HG02642 (cell line): ENCODE measurements at regions not wholly inside any gene's neighbourhood (a gene's known extent, or its start where the extent isn't known, plus 50 kb on each side); places are given as distances from the start of the nearest gene placed in this dataset.

Experiments used
- ATAC-seq: cut with Tn5 transposase; IDR thresholded peaks from one replicate; pipeline ENCODE4 v1.9.1; 2021; ENCODE audit warnings: mild to moderate bottlenecking; ENCODE audit not compliant: unreplicated experiment, poor library complexity

DNA sequence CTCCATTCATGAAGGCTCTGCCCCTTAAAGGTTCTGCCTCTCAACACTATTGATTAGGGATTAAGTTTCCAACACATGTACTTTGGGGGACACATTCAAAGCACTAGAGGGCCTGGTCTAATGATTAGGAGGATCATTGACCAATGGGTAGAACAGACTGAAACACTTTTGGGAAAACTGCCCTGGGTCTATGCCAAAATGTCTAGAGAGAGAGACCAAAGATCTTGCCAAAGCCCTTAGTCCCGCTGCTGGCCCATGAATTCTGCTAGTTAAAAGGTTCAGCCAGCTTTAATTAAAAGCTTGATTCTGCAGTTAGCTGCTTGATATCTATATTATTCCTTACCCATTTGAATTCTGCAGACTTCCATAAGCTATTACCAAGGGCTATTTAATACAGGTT, 613.2 kb downstream of the SLC4A3 start:
- no peak for ATAC-seq

DNA sequence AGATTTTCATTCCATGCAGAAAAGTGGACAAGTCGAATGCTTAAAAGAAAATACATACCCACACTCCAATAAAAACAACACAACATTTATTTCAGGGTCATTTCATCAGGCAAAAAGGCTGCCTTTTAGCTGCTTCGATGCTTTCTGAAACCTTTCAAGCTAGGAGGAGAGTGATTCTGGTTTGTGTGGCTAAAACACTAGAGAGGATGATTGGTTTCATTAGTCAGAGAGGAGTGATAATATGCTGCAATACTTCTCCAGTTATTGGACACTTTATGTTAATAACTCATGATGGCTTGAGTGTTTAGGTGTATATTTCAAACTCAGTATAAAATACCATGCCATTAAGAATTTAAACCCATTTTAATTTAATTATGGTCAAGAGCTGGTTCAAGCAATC, 614.0 kb downstream of the SLC4A3 start:
- ATAC-seq = no peak

DNA sequence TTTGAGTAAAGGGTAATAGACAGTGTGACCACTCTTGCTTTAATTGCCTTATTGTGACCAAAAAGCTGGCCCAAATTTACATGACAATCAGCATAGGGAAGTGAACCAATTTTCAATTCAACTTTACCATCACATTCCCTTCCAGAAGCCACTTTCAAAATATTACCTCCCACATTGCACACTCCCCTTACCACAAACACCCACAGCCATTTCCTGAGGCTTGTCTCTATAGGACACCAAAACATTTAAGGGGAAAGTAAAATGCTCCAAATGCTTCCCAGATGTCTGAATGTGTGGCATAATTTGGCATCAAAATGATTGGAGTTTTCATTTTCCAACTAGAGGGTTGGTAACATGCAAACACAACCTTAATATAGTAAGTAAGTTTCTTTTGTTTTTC, 616.1 kb downstream of the SLC4A3 start:
- no peak for ATAC-seq

DNA sequence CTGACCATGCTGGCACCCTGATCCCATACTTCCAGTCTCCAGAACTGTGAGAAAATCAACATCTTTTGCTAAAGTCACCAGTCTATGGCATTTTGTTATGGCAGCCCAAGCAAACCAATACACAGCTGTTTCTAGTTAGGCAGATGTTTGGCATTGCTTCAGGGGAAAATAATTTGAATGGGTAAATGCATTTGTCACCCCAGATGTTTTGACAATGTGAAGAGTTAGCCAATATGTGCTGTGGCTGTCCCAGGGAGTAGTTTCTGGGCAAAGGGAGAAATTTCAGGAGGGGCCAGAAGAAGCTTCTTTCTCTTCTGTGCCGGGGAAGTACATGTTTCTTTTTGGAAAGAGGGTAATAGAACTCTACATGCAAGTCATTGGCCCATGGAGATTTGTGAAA, 619.0 kb downstream of the SLC4A3 start:
- ATAC-seq = no peak

DNA sequence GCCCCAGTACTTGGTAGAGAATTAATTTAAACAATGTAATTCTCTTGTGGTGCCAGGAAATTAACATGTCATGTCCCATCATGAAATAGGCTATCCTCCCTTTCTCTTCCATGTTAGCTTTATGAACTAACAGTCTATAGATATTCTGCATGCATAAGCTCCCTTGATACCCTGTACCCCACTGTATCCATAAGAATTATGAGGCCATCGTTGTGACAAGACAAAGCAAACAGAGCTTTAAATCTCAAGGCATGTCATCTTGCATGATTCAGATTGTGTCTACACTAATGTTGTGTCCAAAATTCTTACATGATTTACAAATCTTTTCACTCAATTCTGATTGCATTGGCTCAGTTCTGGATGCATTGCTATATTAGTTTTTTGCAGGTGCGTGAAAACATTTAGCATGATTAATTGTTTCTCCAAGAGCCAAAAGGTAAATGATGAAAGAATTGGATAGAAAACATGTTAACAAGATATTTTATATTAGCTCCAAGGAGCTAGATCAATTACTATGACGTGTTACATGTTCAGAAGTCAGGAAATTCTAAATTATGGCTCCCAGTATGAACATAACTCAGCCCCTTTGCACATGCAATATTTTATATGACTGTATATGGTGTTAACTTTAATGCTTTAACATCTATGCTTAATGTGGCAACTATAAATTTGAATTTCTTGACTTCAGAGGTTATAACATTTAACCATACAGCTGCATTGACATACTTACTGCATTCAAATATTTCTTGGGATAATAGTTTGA, 620.3 kb downstream of the SLC4A3 start:
- no peak for ATAC-seq

DNA sequence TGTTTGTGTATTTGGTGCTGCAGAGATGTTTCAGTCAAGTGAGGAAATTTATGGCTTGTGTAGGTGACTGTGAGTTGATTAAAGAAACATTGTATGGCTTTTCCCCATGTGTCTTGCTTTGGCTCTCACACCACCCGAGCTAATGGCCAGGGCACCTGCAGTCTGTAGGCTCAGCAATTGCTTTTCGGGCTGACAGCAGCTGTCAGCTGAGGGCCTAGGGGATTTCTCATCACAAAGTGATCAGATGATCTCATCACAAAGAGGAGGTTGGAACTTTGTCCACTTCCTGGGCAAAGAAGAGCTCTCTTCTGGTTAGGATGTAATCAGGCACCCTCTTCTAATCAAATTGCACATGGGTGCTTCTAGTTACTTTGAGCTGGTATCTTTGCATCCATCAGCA, 632.2 kb downstream of the SLC4A3 start:
- no peak for ATAC-seq

DNA sequence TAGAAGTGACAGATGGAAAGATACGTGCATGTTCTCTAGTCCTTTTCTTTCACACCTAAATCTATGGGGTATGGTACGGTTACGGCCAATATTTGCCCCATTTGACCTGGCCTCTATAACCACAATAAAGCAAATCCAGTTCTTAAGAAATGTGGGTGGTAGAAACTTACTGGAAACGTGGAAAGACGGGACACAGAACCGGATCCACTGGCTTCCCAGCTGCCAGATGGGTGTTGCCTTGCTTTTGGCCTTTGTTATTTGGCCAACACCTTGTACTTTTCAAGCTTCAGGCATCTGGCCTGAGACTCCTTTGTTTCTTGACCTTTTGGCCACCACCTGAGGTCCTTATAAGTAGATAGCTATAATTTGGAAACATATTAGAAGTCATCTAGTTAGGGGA, 635.9 kb downstream of the SLC4A3 start:
- no peak for ATAC-seq

DNA sequence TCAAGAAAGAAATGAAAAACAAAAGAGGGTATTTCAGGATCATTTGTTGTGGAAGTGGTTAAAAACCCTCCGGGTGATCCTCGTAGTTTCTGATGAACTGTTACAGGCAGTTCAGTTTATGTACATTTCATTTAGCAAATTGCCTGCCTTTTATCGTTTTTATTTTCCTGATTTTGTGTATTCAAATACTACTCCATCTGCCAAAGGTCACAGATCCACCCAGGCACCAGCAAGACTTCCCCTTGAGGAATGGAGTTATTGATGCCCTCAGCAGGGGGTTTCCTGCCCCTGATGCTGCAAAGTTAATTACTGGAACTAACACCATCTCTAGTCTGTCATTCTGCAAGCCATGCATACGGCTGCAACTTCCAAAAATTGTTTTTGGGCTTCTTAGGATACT, 641.9 kb downstream of the SLC4A3 start:
- no peak for ATAC-seq

DNA sequence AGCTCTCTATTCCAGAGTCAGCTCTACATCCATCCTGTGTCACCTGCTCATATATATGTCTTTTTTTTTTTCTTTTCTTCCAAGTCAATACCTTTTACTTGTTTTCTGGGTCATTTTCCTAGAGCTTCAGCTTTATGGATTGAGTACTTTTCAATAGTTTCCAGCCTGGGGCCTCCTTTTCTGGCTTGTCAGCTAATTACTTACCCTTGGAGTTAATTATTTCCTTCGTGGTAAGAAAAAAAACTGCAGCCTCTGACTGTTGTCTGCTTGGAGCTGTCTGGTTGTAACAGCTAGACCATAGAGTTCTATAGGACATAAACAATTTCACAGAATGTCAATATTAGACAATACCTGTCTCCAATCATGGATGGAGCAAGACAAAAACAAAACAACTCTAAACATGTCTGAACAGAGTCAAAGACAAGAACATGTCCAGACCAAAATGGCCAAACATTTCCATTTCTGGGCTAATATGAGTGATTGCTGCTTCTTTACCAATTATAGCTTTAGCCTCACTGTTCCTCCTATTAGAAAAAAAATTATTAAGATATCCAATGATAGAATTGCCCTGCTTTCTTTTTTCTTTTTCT, 643.1 kb downstream of the SLC4A3 start:
- no peak for ATAC-seq

DNA sequence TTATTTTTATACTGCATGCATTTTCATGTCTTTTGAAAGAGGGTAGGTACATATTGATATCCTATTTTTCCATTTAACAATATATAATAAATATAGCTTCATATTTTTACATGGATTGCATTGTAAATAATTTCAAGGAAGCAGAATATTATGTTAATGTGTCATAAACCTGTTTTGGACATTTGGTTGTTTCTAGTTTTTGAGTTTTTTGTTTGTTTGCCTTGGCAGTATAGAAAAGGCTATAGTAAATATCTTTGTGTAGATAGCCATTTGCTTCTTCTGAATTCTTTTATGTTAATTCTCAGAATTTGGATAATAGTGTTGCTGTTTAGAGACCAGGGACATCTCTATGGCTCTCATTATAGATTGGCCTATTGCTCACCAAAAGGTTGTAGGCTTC, 645.2 kb downstream of the SLC4A3 start:
- ATAC-seq = no peak

DNA sequence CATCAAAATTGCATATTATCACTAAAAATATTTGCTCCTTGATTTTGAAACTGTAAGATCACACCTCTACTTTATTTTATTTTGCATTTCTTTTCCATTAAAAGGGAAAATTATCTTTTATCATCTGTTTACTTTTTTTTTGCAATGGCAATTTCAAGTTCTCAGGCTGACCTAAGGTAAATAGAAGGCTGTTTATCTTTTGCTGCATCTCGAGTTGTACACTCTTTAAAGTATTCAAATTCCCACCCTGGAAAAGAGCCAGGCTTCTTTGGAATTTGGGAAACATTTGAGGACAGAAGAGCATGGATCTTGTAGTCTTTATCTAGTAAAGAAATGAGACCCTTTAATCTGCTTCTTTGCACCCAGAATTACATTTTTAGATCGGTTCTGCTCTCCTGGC, 645.7 kb downstream of the SLC4A3 start:
- no peak for ATAC-seq

DNA sequence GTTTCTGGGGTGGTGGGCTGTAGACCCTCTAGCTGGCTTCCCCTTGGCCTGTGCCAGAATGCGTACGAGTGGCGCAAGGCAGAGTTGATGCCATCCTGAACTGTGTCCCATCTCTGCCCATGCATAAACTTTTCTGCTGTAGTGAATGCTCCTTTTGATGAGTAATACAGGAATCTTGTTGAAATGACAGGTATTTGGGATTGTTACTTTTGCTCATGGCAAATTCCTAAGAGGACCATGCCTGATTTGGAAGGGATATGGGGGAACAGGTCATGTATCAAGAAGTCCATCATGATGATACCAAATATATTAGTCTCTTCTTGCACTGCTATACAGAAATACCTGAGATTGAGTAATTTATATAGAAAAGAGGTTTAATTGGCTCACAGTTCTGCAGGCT, 648.0 kb downstream of the SLC4A3 start:
- no peak for ATAC-seq

DNA sequence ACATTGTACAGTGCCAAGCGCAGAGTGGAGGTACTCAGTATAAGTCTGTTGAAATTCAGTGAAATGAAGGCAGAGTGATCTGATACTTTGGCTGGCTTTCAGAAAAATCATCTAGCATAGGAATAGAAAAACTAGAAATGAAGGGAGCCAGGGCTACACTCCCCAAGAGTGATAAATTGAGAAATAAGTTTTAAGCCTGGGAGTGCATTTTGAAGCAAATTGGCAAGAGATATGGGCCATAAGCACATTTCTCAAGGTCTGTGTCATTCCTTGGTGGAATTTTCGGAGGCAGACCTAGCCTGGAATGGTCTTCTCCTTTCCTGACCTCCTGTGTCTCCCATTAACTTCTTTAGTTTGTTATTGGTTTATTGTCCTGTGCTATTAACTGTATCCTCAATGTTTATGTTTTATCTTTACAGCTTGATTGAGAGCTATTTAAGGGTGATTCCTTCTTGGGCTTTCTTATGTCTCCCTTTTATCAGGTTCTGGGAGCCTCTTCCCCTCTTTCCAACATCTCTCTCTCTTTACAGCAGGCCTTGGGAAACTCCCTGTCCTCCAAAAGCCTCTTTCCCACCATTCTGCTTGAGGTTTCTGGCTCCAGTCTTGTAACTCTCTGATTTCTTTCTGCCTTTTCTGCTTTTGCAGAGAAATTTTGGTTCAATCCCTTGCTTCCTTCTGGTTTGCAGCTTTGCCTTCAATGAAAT, 649.5 kb downstream of the SLC4A3 start:
- no peak for ATAC-seq

DNA sequence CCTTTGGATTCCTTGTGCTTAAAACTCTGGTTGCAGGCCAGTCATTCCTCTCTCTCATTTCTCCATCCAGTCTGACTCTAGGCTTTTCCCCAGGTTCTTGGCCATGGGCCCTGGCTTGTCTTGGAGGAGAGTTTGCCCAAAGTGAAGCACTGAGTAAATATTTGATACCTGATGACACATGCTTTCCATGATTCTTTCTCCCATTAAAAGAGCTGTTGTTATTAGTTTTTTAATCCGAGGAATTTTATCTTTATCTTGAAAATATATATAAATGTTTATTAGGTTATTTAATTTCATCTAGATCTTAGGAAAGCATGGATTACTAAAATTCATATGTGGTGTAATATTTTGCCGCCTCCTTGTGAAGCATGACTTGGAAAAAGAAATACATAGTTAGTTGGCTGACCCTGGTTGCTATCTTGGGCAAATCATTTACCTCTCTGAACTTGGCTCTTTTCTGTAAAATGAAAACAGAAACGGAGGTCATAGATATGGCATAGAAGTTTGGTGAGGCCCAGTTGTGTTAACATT, 650.1 kb downstream of the SLC4A3 start:
- no peak for ATAC-seq

DNA sequence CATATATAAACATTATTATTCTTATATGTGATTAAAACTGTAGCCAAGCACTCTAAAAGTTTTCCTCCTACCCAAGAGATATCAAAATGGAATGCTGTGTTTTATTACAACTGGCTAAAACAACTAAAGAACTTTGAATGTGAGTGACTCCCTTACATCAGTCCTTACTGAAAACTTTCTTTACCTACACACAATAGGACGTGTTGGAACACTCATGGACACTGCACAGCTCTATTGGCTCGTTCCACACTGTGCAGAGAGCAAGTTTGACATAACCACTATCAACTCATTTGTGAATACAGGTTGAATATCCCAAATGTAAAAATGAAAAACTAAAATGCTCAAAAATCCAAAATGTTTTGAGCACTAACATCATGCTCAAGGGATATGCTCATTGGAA, 650.6 kb downstream of the SLC4A3 start:
- no peak for ATAC-seq

DNA sequence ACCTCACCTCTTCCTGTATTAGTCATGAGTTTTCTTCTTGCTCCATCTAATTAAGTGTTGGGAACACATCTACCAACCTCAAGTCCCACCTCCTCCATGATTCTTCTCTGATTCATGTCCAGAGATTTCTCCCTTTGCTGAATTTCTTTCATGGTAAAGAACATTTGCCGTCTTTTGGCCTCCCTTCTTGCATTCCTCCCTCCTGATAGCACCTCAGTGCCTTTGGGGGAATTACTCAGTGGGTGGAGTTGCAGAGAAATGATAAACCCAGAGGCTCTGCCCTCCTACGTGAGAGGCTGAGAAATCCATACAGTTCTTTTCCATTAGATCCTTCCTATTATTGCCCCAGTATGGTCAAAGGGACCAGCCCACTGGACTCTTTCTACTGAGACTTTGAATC, 651.9 kb downstream of the SLC4A3 start:
- ATAC-seq = no peak

DNA sequence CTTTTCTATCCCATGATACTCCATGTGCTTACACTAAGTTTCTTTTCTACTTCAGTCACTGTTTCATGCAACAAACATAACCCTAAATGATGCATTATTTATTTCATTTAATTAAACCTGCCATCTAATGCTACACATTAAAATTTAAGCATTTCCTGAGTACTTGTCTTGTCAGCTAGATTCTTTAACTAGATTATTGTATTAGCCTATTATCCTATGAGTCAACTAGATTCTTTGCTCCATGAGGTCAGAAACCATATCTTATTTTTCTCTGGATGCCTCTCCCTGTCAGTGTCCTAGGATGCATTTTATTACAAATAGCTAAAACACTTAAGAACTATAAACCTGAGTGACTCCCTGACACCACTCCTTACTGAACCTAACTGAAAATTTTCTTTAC, 652.4 kb downstream of the SLC4A3 start:
- no peak for ATAC-seq

DNA sequence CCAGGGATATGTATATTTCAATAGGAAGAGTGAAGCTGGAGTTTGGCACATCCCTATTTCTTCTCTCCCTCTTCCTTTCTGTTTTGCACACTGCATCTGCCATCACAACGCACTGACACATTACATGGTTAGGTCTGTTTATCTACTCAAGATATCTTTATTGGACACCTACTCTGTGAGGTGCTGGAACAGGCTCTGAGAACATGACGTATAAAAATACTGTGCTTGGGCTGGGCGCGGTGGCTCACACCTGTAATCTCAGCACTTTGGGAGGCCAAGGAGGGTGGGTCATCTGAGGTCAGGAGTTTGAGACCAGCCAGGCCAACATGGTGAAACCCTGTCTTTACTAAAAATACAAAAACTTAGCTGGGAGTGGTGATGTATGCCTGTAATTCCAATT, 653.3 kb downstream of the SLC4A3 start:
- no peak for ATAC-seq

DNA sequence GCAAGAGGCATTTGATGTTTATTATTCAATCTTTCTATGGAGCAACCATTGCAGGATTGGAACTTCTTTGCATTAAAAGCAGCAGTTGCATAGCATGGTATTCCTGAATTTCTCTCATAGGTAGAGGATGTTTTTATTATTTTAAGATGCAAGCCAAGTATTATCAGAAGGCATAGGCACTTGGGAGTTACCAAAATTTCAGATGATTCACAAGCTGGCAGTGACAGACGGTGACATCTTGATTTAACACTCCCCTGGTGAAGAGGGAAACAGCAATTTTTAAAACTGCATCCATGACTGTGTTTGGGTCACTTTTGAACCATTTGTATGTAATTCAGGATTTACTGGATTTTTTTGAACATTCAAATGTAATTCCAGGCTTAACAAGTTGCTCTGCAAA, 654.3 kb downstream of the SLC4A3 start:
- ATAC-seq = no peak

DNA sequence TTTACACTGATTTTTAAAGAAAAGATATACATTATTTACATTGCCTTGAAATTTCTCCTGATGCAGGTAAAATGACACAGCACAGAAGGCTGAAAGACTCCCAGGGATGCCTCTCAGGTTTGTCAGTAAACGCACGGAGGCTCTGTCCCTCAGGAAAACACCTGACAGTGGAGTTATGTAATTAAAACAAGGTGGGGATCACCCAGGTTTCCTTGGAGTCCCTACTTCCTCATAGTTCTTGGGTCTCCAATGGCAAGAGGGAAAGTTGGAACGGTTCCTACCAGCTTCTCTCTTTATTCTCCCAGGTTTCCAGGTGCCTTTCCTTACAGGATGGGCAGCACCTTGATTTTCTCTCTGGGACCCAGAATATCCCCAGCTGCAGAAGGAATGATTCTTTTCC, 654.8 kb downstream of the SLC4A3 start:
- ATAC-seq = no peak

DNA sequence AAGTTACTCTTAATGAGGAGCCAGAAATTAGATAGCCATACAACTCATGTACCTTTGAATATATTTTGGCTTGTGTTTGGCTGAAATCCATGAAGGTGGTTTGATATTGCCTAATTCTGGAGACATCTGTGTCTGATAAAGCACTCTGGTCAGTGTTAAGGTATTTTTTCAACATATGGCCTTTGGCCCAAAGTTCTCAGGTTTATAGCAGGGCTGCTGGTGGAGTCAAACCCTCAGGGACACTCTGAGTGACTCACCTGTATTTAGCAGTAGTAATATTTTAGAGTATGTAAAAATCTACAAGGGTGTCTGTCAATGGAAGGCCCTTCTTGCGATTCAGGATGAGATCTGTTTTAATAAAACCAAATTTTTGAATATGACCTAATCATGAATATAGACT, 666.5 kb downstream of the SLC4A3 start:
- ATAC-seq = no peak

DNA sequence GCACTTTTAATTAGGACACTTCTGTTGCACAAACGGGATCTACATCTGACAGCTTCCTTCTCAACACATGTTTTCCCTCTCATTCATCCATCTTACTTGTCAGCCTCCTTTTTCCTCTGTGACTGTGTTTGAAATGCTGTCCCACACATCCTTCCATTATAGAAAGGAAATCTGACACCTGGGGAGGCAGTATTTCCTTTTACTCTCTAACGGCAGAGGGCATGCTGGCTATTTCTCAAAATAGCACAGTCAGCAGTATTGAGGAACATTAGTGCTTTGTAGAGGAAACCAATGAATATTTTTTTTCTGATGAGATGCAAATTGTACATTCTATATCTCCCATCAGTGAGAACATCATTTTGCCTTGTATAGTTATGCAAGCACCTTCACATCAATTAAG, 668.7 kb downstream of the SLC4A3 start:
- no peak for ATAC-seq
